ENCODE measurements at regions not wholly inside any gene's neighbourhood (a gene's known extent, or its start where the extent isn't known, plus 50 kb on each side); places are given as distances from the start of the nearest gene placed in this dataset.

GRCh38 chr11:69970785-69971535 is 107.2 kb upstream of the ANO1 start:
- no peak for DNase-seq (ENCODE audit: low read depth)

- no peak for DNase-seq (ENCODE audit: low read depth)
Observed at GRCh38 chr11:69971741-69972140, 106.4 kb upstream of the ANO1 start.

GRCh38 chr11:69972351-69972802 is 105.7 kb upstream of the ANO1 start:
- no peak for DNase-seq (ENCODE audit: low read depth)

GRCh38 chr11:69974528-69974927 is 103.6 kb upstream of the ANO1 start:
- no peak for DNase-seq (ENCODE audit: low read depth)

GRCh38 chr11:69975822-69976221 is 102.3 kb upstream of the ANO1 start:
- DNase-seq (ENCODE audit: low read depth) = no peak

GRCh38 chr11:69976794-69977193 is 101.3 kb upstream of the ANO1 start:
- no peak for DNase-seq (ENCODE audit: low read depth)

GRCh38 chr11:69977951-69978350 is 100.2 kb upstream of the ANO1 start:
- DNase-seq (ENCODE audit: low read depth) = no peak

- DNase-seq (ENCODE audit: low read depth) = no peak
Observed at GRCh38 chr11:69978841-69979614, 99.1 kb upstream of the ANO1 start.

- DNase-seq (ENCODE audit: low read depth) = no peak
Observed at GRCh38 chr11:69979632-69980031, 98.5 kb upstream of the ANO1 start.

GRCh38 chr11:69981119-69981784 is 96.9 kb upstream of the ANO1 start:
- no peak for DNase-seq (ENCODE audit: low read depth)

GRCh38 chr11:69982690-69983570 is 95.2 kb upstream of the ANO1 start:
- no peak for DNase-seq (ENCODE audit: low read depth)

- no peak for DNase-seq (ENCODE audit: low read depth)
Observed at GRCh38 chr11:69983571-69983877, 94.6 kb upstream of the ANO1 start.

GRCh38 chr11:69983897-69984438 is 94.1 kb upstream of the ANO1 start:
- DNase-seq (ENCODE audit: low read depth) = no peak

GRCh38 chr11:69984457-69985261 is 93.5 kb upstream of the ANO1 start:
- DNase-seq (ENCODE audit: low read depth) = no peak

GRCh38 chr11:69985331-69985640 is 92.8 kb upstream of the ANO1 start:
- no peak for DNase-seq (ENCODE audit: low read depth)

GRCh38 chr11:69985641-69986439 is 92.3 kb upstream of the ANO1 start:
- no peak for DNase-seq (ENCODE audit: low read depth)

- DNase-seq (ENCODE audit: low read depth) = no peak
Observed at GRCh38 chr11:69986440-69986787, 91.7 kb upstream of the ANO1 start.

GRCh38 chr11:69986830-69987229 is 91.3 kb upstream of the ANO1 start:
- no peak for DNase-seq (ENCODE audit: low read depth)

- DNase-seq (ENCODE audit: low read depth) = no peak
Observed at GRCh38 chr11:69992026-69992425, 86.1 kb upstream of the ANO1 start.

Data from forelimb muscle (tissue), 1 donor.